ENCODE measurements at regions not wholly inside any gene's neighbourhood (a gene's known extent, or its start where the extent isn't known, plus 50 kb on each side); places are given as distances from the start of the nearest gene placed in this dataset.

GRCh38 chr14:22040781-22041125 lies 367.1 kb upstream of the OR4E1 start:
- TF ChIP-seq CTCF (IDR thresholded peaks at IDR 0.05 in 2 of 3, conservative IDR thresholded peaks at IDR 0.05 in 1 of 3; ENCODE audit: borderline replicate concordance in 1 of 3, insufficient read depth in 1 of 3, low read depth in 2 of 3, low read length in 2 of 3) (no peak), RAD21 (IDR thresholded peaks at IDR 0.05; ENCODE audit: low read depth) (no peak), ZBTB33 (IDR thresholded peaks at IDR 0.05; ENCODE audit: extremely low read depth, insufficient replicate concordance, low read length) (no peak), POLR2AphosphoS5 (IDR thresholded peaks at IDR 0.05; ENCODE audit: low read depth, low read length) (no peak), SIN3A (IDR thresholded peaks at IDR 0.05; ENCODE audit: low read depth) (no peak), ZFX (IDR thresholded peaks at IDR 0.05) (no peak), FOSL1 (IDR thresholded peaks at IDR 0.05; ENCODE audit: low read depth) (no peak), POLR2A (IDR thresholded peaks at IDR 0.05; ENCODE audit: borderline replicate concordance, extremely low read depth, insufficient read depth, insufficient read length) (no peak), EZH2 (IDR thresholded peaks at IDR 0.05) (no peak), TCF7L2 (IDR thresholded peaks at IDR 0.05; ENCODE audit: borderline replicate concordance, extremely low read depth, insufficient read depth, insufficient read length) (no peak), CEBPB (IDR thresholded peaks at IDR 0.05; ENCODE audit: low read depth) (no peak), ZNF274 (IDR thresholded peaks at IDR 0.05; ENCODE audit: low read depth, low read length) (no peak)
